VCaP (cell line): ENCODE measurements at regions not wholly inside any gene's neighbourhood (a gene's known extent, or its start where the extent isn't known, plus 50 kb on each side); places are given as distances from the start of the nearest gene placed in this dataset.

ENCODE experiments used
- H3K27ac ChIP-seq: fragments of 450-650 bp; 2 replicates; pipeline ENCODE4 v1.5.1; 2017
- CTCF ChIP-seq: fragments of 450-650 bp; conservative IDR thresholded peaks from 2 replicates; pipeline ENCODE4 v1.5.1; 2017; ENCODE audit warnings: mild to moderate bottlenecking, moderate library complexity

- H3K27ac ChIP-seq: no peak overlapping the region
- no peak for TF ChIP-seq CTCF
Measured at GRCh38 chr2:173739006-173739405, 226.2 kb downstream of the SP3 start.

GRCh38 chr2:173740639-173741038 is 224.5 kb downstream of the SP3 start:
- H3K27ac ChIP-seq: no peak overlapping the region
- no peak for TF ChIP-seq CTCF

GRCh38 chr2:173741759-173742158 is 223.4 kb downstream of the SP3 start:
- no peak overlapping the region for H3K27ac ChIP-seq
- TF ChIP-seq CTCF: no peak

- H3K27ac ChIP-seq: no peak overlapping the region
- TF ChIP-seq CTCF: no peak
Measured at GRCh38 chr2:173747035-173747434, 218.1 kb downstream of the SP3 start.

GRCh38 chr2:173749315-173749714 is 215.9 kb downstream of the SP3 start:
- TF ChIP-seq CTCF: peak; percentile 70
- no peak overlapping the region for H3K27ac ChIP-seq

GRCh38 chr2:173750353-173750801 is 214.8 kb downstream of the SP3 start:
- TF ChIP-seq CTCF: no peak
- no peak overlapping the region for H3K27ac ChIP-seq

GRCh38 chr2:173750831-173751230 is 214.3 kb downstream of the SP3 start:
- no peak overlapping the region for H3K27ac ChIP-seq
- no peak for TF ChIP-seq CTCF
